GM19351 (cell line): ENCODE measurements at regions not wholly inside any gene's neighbourhood (a gene's known extent, or its start where the extent isn't known, plus 50 kb on each side); places are given as distances from the start of the nearest gene placed in this dataset.

Experiments
- ATAC-seq: cut with Tn5 transposase; IDR thresholded peaks from one replicate; pipeline ENCODE4 v1.9.1; 2021; ENCODE audit warnings: mild to moderate bottlenecking, moderate library complexity; ENCODE audit not compliant: unreplicated experiment

DNA sequence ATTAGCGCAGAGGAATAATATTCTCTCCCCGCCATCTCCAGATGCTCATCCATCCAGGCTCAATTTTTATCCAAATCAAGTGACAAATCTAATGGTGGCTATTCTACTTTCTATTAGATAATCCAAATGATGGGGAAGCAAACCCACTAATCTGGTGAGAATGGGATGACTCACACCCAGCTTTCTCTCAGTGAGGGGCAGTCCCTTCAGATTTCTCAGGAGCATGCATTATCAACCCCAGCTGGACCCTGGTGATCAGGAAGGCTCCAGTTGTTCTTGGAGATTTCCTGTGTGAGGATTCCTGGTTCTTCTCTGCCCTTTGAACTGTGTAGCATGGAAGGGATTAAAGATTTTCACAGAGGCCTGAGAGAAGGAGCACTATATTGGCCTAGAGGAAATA is 358.0 kb downstream of the WDR72 start:
- ATAC-seq: no peak

- ATAC-seq: no peak
Measured at GRCh38 chr15:53400986-53401385, 358.5 kb downstream of the WDR72 start.

DNA sequence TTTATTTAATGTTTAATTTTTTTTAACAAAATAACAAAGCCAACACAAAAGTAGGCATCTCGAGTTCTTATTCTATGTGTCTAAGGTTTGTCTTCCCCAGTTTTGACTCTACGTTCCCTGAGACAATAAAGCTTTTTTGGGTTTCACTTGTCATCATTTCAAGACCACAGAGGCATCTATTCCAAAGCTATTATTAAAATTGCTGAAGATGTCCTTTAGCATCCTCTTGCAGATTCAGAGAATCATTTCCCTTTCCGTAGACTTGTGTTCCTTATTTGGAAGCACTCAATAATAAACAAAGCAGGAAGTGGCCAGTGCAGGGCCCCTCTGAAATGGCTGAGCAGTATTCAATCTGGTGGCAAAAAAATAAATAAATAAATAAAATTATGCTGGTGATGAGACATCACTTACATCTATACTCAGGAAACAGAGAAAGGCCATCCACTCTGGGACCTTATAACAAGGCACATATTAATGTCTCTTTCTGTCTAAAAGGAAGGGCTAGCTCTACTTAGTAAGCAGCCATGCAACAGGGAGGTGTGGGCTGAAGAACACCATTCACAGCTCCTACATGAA is 362.3 kb downstream of the WDR72 start:
- no peak for ATAC-seq

DNA sequence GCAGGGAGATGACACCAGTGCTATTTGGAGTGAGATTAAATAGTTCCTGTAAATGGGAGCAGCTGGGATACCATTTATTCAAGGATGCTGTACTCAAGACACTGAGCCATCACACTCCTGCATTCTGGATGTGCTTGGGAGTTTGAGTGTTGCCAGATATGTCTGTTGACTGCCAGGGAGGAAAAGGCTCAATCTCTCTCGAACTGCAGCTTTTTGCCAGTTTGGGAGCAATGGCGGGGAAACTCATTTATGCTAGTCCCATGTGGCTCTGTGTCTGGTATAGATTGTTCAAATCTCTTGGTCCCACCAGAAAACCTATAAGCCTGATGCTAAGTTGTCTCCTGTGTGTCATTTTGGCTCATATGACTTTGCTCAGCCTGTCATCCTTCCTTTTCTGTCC is 363.6 kb downstream of the WDR72 start:
- no peak for ATAC-seq

- ATAC-seq: no peak
Measured at GRCh38 chr15:53390549-53390948, 368.9 kb downstream of the WDR72 start.

GRCh38 chr15:53389271-53390037 is 370.0 kb downstream of the WDR72 start:
- no peak for ATAC-seq

DNA sequence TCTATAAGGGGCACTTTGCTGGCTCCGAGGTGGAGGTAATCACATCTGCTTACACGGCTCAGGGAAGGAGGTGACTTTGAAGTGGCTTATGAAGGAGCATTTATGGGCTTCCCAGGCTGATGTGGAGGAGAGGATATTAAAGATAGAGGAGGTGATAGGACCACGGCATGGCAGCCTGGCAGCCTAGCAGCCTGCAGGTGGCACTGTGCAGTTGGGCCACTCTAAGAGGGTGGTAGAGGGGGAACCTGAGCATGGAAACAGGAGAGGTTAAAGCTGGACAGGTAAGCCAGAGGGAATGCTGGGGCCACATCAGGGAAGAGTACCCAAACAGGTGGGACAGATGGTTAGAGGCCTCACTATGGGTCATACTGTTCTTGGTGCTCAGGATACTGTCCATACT is 375.0 kb downstream of the WDR72 start:
- ATAC-seq: no peak

DNA sequence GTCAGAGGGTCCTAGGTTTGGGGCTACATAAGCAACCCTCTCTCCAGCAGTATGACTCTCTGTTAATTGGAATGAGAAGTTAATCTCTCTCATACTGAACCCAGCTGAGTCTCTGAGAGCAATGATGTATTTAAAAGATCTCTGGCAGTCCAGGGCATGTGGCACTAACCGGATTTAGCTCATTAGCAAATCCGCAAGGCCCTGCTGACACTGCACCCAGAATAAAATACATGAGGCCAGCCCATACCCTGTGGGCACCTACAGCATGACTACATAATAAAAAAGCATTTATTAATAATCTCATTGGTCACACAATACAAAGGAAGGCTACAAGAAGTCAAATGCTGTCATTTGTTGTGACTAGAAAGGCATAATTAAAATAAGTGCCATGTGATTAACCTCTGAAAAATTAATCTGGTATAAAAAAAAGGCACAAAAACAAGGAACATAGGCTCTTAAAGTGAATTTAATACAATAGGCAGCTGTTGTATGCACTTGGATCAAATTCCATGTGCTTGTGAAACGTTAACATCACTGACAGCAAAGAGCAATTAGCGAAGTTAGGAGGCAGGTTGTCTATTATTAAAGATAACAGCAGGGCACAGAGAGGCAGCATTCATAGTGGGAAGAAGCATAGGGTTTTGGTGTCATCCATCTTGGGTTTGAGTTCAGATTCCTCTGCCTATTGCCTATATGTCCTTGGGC is 381.2 kb downstream of the WDR72 start:
- ATAC-seq: no peak

DNA sequence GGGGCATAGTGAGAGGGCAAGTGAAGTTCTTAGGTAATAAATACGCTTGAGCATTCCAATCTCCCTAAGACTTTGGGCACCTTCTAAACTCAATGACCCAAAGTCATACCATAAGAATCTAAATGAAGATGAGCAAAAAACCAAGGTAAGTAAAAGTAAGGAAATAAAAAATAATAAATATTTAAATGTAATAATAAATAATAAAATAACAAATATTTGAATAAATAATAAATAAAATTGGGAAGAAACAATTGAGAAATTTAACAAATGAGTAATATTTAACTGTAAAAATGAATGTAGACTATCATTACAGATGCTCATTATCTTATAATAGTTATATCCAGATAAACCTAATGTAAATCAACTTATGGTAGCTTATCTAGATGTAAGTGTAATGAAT is 391.7 kb downstream of the WDR72 start:
- no peak for ATAC-seq

DNA sequence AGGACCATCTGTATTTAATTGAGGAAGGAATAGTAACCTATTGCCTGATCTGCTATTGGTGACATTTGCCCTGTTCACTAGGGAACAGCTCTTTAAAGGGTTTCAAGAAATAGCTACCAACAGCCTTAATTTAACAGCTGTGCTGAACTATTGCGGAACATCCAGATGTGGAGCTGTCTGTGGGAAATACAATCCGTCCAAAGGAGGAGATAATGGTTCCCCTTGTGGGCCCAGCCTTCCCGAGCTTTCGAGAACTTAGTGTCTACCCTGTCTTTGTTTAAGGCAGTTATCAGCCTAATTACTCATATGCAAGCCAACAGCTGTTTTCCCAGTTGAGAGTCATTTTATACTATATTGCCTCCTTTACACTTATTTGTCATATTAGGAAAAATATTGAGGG is 398.6 kb downstream of the WDR72 start:
- no peak for ATAC-seq

GRCh38 chr15:53359038-53359437 is 400.4 kb downstream of the WDR72 start:
- no peak for ATAC-seq

DNA sequence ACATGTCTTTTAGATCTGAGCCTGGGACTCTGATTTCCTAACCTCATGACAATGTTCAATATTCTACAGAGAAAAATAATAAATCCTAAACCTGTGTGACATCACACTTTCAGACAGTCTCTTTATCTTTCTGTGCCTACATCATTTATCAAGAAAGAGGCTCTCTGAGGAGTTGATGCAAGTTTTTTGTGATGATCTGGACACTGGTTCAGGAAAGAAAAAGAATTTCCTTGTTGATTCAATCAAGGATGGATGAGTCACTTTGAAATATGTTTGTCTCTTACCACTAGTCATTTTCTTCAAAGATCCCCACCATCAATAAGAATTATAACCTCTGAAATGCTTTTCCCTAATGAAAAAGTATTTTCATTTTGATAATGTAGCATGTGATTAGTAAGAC is 404.6 kb downstream of the WDR72 start:
- no peak for ATAC-seq

DNA sequence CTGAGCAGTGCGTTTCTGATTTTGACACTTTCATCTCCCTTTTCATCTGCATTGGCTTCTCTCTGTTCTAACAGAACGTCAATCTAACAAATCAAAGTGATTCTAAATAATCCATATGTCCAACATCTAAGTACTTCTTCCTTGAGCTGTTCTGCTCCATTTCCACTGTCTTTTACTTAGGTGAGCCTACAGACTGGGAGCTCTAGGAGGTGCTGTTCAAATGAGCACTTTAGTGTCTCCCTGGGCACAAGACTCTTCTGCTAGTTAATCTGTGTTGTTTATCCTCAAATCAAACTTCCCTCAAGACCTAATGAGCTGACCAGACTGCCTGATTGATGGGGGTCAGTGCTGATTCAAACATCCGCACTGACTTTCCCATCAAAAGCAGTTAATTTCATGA is 408.1 kb downstream of the WDR72 start:
- ATAC-seq: no peak

GRCh38 chr15:53346583-53346982 is 412.9 kb downstream of the WDR72 start:
- no peak for ATAC-seq

DNA sequence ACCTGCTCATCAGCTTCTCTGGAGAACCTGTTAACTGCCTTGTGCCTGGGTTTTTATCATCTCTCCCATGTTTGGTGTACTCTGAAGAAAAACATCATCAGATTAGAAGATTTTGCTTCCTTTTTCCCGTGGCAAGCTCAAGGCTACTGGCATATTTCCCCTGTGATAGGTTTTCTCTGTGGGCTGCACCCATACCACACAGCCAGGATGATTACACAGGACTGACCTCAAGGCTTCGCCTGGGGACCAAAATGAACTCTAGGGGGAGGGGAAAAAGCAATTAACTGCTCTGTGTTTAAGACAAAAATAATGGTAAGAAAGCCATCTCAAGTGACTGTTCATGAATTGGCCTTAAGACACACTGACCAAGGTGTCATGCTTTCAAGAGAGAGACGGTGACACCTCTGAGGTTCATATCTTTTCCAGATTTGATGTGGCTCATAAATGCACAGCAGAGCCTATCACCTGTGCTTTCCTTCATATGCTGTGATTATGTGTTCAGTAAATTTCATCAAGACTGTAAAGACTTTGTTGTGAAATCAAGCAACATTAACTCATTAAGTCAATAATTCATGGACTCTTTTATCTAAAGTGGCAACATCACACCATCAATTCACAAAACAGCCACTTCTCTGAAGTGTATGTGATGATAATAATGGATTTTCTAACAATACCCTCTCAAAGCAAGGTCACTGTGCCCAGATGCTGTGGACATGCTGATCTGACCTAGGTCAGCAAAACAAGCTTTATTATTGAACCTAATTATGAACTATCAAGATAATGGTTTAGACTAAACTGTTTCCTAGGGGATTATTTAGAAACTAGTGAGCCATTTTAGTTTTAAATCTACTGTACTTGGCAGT is 427.9 kb downstream of the WDR72 start:
- no peak for ATAC-seq

DNA sequence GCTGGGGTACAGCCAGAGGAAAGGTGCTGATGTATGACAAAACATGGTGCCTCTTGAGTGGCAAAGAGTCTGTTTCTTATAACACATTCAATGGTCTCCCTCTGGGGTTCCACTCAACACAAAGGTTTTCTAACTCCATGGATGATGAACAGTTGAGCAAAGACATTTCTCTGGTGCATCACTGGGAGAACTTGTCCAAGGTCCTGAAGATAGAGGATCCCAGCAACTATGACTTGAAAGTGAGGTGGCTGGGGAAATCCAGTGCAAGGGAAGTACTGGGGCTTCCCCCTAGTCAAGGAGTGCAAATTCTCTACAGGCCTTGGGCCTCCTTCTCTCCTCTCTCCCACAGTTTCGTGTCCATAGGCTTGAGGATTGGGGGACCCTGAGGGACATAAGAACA is 431.1 kb downstream of the WDR72 start:
- ATAC-seq: no peak

DNA sequence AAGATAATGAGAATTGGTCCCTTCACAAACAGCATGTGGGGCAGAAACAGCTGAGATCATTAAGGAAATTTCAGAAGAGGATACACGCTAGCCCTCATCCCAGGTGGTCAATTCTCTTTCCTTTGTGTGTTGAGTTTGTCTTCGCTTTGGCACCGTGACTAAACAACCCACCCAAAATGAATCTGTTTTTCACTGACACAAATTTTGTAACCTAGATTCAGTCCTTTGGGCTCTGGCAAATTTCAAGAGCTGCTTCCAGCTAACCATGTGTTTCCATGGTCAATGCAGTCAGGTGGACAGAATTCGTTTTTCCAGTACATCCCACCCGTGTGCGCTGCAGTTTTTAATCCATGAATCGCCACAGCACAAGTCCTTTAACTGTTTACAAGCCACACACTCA is 435.4 kb downstream of the WDR72 start:
- ATAC-seq: no peak

DNA sequence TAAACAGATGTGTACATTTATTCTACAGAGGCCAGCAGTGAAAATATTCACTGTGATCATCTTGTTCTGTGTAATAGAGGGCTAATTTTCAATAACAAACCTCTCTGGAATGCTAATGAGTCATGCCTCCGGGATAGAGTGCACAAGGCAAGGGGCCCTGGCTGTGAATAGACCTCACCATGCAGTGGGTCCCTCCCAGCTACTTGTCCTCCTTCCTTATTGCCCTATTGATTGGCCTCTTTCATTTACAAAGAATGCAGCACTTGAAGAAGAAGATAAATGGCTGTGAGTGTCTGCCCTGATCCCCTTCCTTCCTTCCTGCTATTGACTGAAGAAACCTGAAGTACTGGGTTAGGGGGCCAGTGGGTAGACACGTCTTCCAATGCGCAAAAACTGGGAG is 436.3 kb downstream of the WDR72 start:
- ATAC-seq: no peak

DNA sequence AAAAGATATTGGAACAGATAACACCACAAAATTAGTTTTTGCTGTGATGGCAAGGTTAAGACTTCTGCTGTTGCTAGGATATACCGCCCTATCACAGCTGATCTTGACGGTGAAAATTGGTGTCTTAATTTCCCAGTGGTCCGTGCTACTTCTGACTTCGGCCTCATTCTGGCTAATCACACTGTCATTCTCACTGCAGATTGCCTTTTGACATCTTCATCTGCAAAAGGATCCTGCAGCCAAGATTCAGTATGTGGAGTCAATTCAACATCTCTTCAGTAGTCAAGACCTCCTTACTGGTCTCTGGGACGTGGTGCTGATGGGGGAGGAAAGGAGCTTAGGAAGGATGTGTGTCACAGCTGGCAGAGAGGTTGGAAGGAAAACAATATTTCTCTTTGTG is 438.6 kb downstream of the WDR72 start:
- ATAC-seq: no peak

- no peak for ATAC-seq
Measured at GRCh38 chr15:53312707-53313106, 446.8 kb downstream of the WDR72 start.

DNA sequence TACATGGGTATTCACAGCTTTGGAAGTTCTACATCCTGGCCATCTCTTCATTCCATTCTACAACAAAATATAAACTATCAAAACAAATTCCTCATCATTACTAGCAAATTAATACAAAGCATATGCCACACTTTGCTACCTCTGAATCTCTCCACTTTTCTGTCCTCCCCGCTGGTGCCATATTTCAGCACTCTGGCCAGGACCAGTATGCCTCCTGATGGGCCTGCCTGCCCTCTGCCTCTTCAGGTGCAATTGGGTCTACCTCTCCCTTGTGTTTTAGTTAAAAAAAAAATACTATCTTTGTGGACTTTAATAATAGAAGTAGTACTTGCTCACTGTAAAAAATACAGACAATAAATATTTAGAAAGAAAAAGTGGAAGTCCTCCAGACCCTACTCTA is 448.8 kb downstream of the WDR72 start:
- no peak for ATAC-seq
